K562 (cell line): ENCODE measurements at regions not wholly inside any gene's neighbourhood (a gene's known extent, or its start where the extent isn't known, plus 50 kb on each side); places are given as distances from the start of the nearest gene placed in this dataset.

Source experiments
- ATAC-seq: fragments of 200-7000 bp; cut with Tn5 transposase; 3 replicates; pipeline ENCODE4 v1.9.1; 2020; ENCODE audit warnings: moderate library complexity
- BruUV-seq: library from RNA; stranded (reverse); fragments of 400-500 nt; replicated peaks from 2 replicates; lab custom pipeline; 2021; lab: Mats Ljungman, UMichigan
- CTCF ChIA-PET: fragments of 300-600 bp; formaldehyde crosslinking; extraction: SDS; loops from one replicate; lab custom pipeline; 2021; ENCODE audit warnings: low intra/inter-chr PET ratio; lab: Yijun Ruan, JAX
- POLR2A ChIA-PET: fragments of 300-600, 350-650 bp; sonication (Branson Sonifier 250); formaldehyde crosslinking; extraction: SDS; loops from one replicate; lab custom pipeline; 2021; ENCODE audit warnings: antibody characterized with exemption, inconsistent platforms; lab: Yijun Ruan, JAX
- DNase-seq, 4 experiments: peaks; one replicate each; pipeline versions ENCODE4 v3.0.0 to v3.0.0-alpha.2; 2011 to 2018; ENCODE audit warnings: low spot score in 3 of 4, mixed read lengths in 3 of 4; ENCODE audit errors: extremely low read depth in 1 of 4
- FAIRE-seq: peaks from 2 replicates; lab custom pipeline; 2011; peaks lifted over from hg19 to GRCh38; lab: Jason Lieb, UNC
- H2AFZ ChIP-seq: 2 replicates; pipeline ENCODE4 v1.6.0; 2011; ENCODE audit warnings: low read depth, low read length, control low read depth, inconsistent platforms
- H3K27ac ChIP-seq: fragments of 200-600 bp; 3 replicates; pipeline ENCODE4 v1.8.0; 2011; ENCODE audit warnings: low read depth, mild to moderate bottlenecking, control low read depth, inconsistent platforms, low read length, moderate library complexity, mixed read lengths; ENCODE audit errors: extremely low read depth
- H3K27me3 ChIP-seq, 2 experiments: fragments of 300-600 bp in 1 of 2; 2 replicates in 1 of 2; 3 replicates in 1 of 2; pipeline versions ENCODE4 v1.6.0 to v1.8.0; 2011; ENCODE audit warnings: inconsistent platforms in 2 of 2, low read length in 2 of 2, mild to moderate bottlenecking in 1 of 2, mixed read lengths in 1 of 2, moderate library complexity in 1 of 2; ENCODE audit not compliant: control insufficient read depth in 2 of 2, insufficient read depth in 2 of 2
- H3K36me3 ChIP-seq: fragments of 300-600 bp; 3 replicates; pipeline ENCODE4 v1.8.0; 2011; ENCODE audit warnings: mild to moderate bottlenecking, low read length, inconsistent platforms; ENCODE audit not compliant: control insufficient read depth, insufficient read depth
- H3K4me1 ChIP-seq, 2 experiments: fragments of 200-600 bp in 1 of 2; replicated peaks in 1 of 2; 2 replicates in 1 of 2; 3 replicates in 1 of 2; pipeline versions ENCODE4 v1.5.1 to v1.8.0; 2011; ENCODE audit warnings: inconsistent platforms in 2 of 2, low read length in 2 of 2, mild to moderate bottlenecking in 1 of 2, mixed read lengths in 1 of 2, moderate library complexity in 1 of 2; ENCODE audit not compliant: control insufficient read depth in 2 of 2, insufficient read depth in 2 of 2
- H3K4me2 ChIP-seq: 2 replicates; pipeline ENCODE4 v1.6.1; 2011; ENCODE audit warnings: low read length, control low read depth, inconsistent platforms, mixed read lengths; ENCODE audit not compliant: insufficient read depth
- H3K4me3 ChIP-seq: fragments of 200-600 bp; sonication (generic), shearing (Covaris generic); 2 replicates; pipeline ENCODE4 v1.5.1; 2016; ENCODE audit warnings: control low read depth, inconsistent platforms
- H3K79me2 ChIP-seq: fragments of 200-600 bp; 3 replicates; pipeline ENCODE4 v1.8.0; 2011; ENCODE audit warnings: low read length, inconsistent platforms; ENCODE audit not compliant: control insufficient read depth, insufficient read depth
- H3K9ac ChIP-seq, 2 experiments: 2 replicates each; pipeline versions ENCODE4 v1.6.0 to v1.6.1; 2011; ENCODE audit warnings: low read depth in 2 of 2, low read length in 2 of 2, control low read depth in 1 of 2, inconsistent platforms in 1 of 2, mild to moderate bottlenecking in 1 of 2, mixed read lengths in 1 of 2; ENCODE audit not compliant: insufficient read depth in 1 of 2
- H3K9me1 ChIP-seq: one replicate; pipeline ENCODE4 v1.6.0; 2011; ENCODE audit warnings: inconsistent platforms, mild to moderate bottlenecking, low read length, moderate library complexity; ENCODE audit not compliant: control insufficient read depth, insufficient read depth
- H3K9me3 ChIP-seq: replicated peaks from 2 replicates; pipeline ENCODE4 v1.5.1; 2011; ENCODE audit warnings: low read depth, low read length, inconsistent platforms; ENCODE audit not compliant: control insufficient read depth, insufficient read depth
- H4K20me1 ChIP-seq: replicated peaks from 2 replicates; pipeline ENCODE4 v1.6.1; 2011; ENCODE audit warnings: low read length, inconsistent platforms, mixed read lengths; ENCODE audit not compliant: control insufficient read depth, insufficient read depth
- CHD1 ChIP-seq: fragments of 200-600 bp; sonication (generic); IDR thresholded peaks from one replicate; pipeline ENCODE4 v1.6.1; 2012; ENCODE audit warnings: mild to moderate bottlenecking, moderate library complexity, low read length, inconsistent platforms
- FOXK2 ChIP-seq, 2 experiments: fragments of 450-650 bp; IDR thresholded peaks in 1 of 2; conservative IDR thresholded peaks in 1 of 2; 2 replicates each; pipeline ENCODE4 v1.6.1; 2016; ENCODE audit warnings: low read depth in 2 of 2, mild to moderate bottlenecking in 1 of 2
- HNRNPK ChIP-seq: fragments of 200-400 bp; formaldehyde crosslinking; IDR thresholded peaks from one replicate; pipeline ENCODE4 v1.6.1; 2018; ENCODE audit warnings: mild to moderate bottlenecking, low read depth, low read length; ENCODE audit not compliant: poor library complexity, severe bottlenecking
- MAFK ChIP-seq: IDR thresholded peaks from 2 replicates; pipeline ENCODE4 v1.6.1; 2011; ENCODE audit warnings: low read length, improper control_type of control experiment
- MED1 ChIP-seq: sonication (generic); formaldehyde crosslinking; IDR thresholded peaks from 2 replicates; pipeline ENCODE4 v1.8.1; 2023; ENCODE audit warnings: missing genetic modification reagents, borderline replicate concordance
- NFE2 ChIP-seq: IDR thresholded peaks from 2 replicates; pipeline ENCODE4 v1.6.1; 2014; ENCODE audit warnings: antibody characterized with exemption, low read depth
- RERE ChIP-seq: sonication (generic); formaldehyde crosslinking; IDR thresholded peaks from 2 replicates; pipeline ENCODE4 v1.8.0; 2023; ENCODE audit warnings: missing genetic modification reagents, mild to moderate bottlenecking, borderline replicate concordance
- ZNF280B ChIP-seq: fragments of 250-450 bp; sonication (Bioruptor Pico); IDR thresholded peaks from 2 replicates; pipeline ENCODE4 v1.5.1; 2021; ENCODE audit warnings: mild to moderate bottlenecking
- in situ Hi-C: fragments of 300-500 bp; cut with MboI; formaldehyde crosslinking; loops from 4 replicates; pipeline ENCODE4 v1.15.0; 2018; ENCODE audit warnings: inconsistent platforms, mixed read lengths
- intact Hi-C: fragments of 100-400 bp; cut with micrococcal nuclease; formaldehyde crosslinking; loops from 2 replicates; pipeline ENCODE4 v1.14.2; 2022

DNA sequence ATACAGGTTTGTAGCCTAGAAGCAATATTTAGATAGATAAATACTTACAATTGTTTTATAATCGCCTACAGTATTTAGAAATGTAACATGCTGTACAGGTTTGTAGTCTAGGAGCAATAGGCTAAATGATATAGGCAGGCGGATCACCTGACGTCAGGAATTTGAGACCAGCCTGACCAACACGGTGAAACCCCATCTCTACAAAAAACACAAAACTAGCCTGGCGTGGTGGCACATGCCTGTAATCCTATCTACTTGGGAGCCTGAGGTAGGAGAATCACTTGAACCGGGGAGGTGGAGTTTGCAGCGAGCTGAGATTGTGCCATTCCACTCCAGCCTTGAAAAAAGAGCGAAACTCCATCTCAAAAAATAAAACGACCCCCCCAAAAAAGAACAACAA is 375.2 kb upstream of the EPHA3 start (continued):
- no peak for TF ChIP-seq RERE

DNA sequence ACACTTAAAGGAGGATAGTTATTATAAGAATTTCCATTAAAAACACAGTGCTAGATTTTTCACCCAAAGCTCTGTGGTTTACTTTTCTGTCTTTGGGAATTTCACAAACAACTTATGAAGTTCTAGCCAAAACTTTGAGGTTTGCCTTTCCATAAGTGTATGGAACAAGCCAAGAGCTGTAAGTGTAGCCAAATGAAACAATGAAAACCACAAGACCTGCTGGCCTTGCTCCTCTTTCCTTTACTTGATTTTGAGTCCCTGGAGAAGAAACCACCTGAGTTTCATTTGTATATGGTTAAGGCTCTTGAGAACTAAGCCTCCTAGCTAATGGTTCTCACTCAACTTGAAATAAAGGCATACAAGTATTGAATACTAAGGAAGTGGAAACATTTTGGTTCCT is 365.3 kb upstream of the EPHA3 start:
- ChIA-PET POLR2A (no interaction called here), CTCF (no interaction called here)
- no peaks in the 10 kb centered on the region for H3K9me3 ChIP-seq
- FAIRE-seq (no peak), DNase-seq (no peak), ATAC-seq (no peak)
- H2AFZ ChIP-seq: no peak overlapping the region
- H3K36me3 ChIP-seq: no peaks in the 10 kb centered on the region
- H3K4me2 ChIP-seq: no peak overlapping the region
- H4K20me1 ChIP-seq: no peaks in the 10 kb centered on the region
- H3K4me1 ChIP-seq: no peaks in the 10 kb centered on the region
- TF ChIP-seq MAFK (no peak), ZNF280B (CRISPR knock-in tag) (no peak), HNRNPK (no peak), NFE2 (no peak), FOXK2 (conservative IDR thresholded peaks at IDR 0.05 in 1 of 2, IDR thresholded peaks at IDR 0.05 in 1 of 2; ENCODE audit: low read depth in 2 of 2) (no peak), MED1 (CRISPR knock-in tag) (no peak), CHD1 (no peak)
- no peak overlapping the region for H3K4me3 ChIP-seq
- H3K79me2 ChIP-seq: no peaks in the 10 kb centered on the region
- no TSS peak for BruUV-seq
- no peak overlapping the region for H3K9ac ChIP-seq
- no peak overlapping the region for H3K27ac ChIP-seq
- in situ Hi-C loops (no loop called here), intact Hi-C loops (no loop called here)
- H3K9me1 ChIP-seq: no peaks in the 10 kb centered on the region
- H3K27me3 ChIP-seq: no peaks in the 10 kb centered on the region
